Right renal pelvis (tissue), 4 donors: ENCODE measurements at regions not wholly inside any gene's neighbourhood (a gene's known extent, or its start where the extent isn't known, plus 50 kb on each side); places are given as distances from the start of the nearest gene placed in this dataset.
"Not testable (repeated sequence)": the region's sequence is repeated elsewhere in the genome, so short reads cannot be mapped to it uniquely, and the experiment has no call there.

Experiments
- DNase-seq, 4 donors: peaks; one replicate each; pipeline ENCODE4 v3.0.0-alpha.2; 2013; ENCODE audit warnings: low read depth in 4 of 4, low spot score in 3 of 4, missing footprints in 1 of 4

DNA sequence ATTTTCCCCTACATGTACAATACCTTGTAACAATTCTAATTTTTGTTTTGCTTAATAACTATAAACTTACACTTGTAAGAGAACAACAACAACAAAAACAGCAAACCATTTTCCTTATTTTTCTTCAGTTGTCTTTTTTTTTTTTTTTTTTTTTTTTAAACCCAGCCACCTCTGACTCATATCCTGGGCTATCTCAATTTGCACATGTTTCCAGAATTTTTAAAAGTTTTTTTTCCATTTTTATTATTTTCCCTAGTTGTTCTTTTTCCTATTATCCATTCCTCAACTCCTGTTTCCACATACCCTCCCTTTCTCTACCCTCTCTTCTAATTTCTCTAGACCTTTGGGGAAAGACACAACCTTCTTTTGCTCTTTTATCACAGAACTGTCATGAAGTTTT lies 112.5 kb downstream of the EFEMP1 start:
- DNase-seq, result no peak

DNA sequence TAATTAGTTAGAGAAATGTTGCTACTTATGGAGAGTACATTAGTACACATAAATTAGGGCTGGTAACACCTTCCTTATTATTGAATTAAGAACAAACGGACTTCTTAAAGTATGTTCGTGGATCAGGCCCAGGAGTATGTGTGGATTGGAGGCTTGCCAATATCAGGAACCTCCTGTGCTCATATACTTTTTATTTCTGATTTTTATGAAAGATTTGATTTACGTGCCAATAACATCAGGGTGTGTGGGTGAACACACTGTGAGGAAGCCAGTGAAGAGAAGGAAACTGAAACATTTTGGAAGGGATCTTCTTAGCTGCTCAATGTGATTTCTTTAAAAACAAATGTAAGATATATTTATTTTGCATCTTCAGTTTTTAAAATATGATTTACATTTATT lies 113.0 kb downstream of the EFEMP1 start:
- DNase-seq, result no peak

DNA sequence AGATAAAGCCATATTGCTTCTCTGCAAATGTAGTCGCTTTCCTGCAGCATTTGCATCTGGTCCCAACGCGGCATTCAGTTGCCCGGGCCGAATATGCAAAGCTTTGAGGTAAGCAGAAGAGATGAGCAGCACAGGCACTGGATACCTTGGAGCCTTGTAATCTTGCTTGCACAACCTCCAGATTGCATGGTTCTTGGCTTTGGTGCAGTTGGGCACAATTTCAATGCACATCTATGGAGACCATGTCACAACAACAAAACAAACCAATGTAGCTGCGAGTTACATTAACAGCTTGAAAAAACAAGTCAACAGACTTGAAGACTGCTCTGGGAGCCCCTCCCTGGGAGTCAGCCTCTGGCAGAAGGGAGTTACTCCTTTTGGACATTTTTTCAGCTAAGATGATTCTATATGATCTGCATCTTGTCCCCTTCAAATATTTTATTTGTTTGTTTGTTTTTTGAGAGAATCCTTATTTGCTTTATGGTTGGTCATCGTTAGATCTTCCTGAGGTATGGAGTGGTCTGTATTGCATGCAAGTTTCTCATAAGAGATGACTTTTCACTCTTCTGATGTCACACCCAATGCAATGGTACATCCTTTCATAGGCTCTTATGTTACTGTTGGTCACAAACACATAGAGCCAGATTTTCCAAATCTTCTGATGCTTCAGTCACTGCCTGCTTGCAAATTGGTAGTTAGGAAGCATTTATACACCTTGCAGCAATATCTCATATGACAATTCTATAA lies 113.5 kb downstream of the EFEMP1 start:
- DNase-seq, result no peak

GRCh38 chr2:55807900-55808299 lies 114.3 kb upstream of the PNPT1 start:
- no peak for DNase-seq

DNA sequence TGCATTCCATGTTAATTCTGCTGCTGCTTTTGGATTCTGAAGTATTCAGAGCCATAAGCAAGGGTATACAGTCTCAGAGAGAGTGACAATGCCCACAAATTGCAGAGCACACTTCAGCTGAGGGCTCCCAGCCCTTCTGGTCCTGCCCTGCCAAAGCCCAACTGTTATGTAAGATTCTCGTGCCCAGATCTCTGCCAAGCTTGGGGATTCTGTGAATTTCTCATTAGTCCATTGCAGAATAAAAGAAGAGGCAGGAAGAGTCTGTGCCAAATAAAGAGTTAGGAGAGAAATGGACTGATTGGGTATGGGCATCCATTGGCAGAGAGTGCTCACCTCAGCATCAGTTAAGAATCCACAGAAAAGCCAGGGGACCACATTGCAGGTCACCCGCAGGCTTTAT lies 112.0 kb upstream of the PNPT1 start:
- no peak for DNase-seq

DNA sequence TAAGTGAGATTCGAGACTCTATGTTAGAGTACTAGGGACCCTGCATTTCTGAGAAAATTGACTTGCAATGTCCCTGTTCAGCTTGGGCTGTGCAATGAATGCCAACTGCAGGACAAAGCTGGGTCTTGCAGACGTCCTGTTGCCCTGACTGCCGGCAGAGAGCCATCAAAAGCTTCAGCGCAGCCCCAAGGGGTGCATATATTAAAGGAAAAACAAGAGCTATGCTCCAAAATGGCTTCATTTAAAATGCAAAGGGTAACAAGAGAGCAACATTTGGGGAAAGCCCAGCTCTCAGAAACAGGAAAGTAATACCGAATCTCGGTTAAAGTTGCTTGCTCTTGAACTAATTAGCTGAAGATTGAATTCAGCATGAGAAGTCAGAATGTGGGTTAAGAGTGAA lies 110.9 kb upstream of the PNPT1 start:
- DNase-seq, result no peak

DNA sequence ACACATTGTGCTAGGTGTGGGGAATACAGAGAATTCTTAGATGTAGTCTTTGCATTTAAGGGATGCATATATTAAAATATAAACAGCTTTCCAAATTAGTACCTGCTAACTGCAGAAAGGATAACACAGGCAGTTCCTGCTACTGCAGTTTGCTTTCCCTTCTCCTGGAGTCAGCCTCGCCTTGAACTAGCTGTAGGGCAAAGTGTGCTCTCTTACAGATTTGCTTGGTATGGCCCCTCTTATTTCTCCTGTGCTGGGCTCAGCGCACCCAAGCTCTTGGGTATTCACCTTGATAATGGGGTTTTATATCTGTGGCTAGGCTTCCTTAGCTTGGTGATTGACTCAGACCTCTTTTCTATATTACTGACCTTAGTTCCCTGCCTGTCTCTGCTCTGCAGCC lies 108.4 kb upstream of the PNPT1 start:
- no peak for DNase-seq

DNA sequence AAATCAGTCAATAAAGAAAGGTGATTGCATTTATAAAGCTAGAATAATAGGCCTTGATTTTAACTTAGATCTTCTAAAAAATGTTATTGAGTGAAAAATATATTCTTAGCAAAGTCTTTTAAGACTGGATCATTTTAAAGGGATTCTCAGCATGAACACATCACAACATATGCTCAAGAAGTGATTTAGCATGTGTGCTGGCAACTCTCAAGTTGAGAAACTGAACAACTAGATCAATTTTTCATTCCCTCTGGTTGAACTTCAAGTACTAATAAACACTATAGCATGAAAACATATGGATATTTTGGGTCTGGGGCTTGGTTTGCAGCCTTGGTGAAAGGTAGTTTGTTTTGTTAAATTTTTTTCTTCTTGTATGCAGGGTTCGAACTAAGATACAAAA lies 107.8 kb upstream of the PNPT1 start:
- no peak for DNase-seq

DNA sequence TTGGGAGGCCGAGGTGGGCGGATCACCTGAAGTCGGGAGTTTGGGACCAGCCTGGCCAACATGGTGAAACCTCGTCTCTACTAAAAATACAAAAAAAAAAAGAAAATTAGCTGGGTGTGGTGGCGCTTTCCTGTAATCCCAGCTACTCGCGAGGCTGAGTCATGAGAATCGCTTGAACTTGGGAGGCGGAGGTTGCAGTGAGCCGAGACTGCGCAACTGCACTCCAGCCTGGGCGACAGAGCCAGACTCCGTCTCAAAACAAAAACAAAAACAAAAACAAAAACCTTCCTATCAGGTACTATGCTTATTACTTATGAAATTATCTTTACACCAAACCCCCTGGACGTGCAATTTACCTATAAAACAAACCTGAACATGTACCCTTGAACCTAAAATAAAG lies 106.0 kb upstream of the PNPT1 start:
- not testable (repeated sequence) for DNase-seq

GRCh38 chr2:55796121-55796520 lies 102.5 kb upstream of the PNPT1 start:
- DNase-seq, result no peak

DNA sequence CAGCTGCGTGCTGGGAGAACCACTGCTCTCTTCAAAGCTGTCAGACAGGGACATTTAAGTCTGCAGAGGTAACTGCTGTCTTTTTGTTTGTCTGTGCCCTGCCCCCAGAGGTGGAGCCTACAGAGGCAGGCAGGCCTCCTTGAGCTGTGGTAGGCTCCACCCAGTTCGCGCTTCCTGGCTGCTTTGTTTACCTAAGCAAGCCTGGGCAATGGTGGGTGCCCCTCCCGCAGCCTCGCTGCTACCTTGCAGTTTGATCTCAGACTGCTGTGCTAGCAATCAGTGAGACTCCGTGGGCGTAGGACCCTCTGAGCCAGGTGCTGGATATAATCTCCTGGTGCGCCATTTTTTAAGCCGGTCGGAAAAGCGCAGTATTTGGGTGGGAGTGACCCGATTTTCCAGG lies 100.0 kb upstream of the PNPT1 start:
- not testable (repeated sequence) for DNase-seq

DNA sequence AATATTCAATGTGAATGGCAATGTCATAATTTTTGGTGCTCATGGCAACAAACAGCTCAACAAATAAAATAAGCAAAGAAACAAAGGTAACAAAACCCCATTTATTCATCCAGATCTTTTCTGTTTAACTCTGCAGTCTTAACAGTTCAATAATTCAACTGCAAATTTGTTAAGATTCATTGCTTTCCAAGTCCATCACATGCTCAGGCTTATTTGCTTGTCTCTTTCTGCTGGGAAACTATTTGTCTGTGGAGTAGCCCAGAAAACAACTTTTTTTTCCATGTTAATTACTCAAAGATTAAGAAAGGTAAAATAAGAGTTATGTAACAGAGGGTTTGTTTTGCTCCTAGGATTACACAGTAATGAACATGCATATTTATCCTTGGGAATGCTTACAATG lies 92.6 kb upstream of the PNPT1 start:
- no peak for DNase-seq

- DNase-seq, result not testable (repeated sequence)
Observed at GRCh38 chr2:55783751-55784150, 90.1 kb upstream of the PNPT1 start.

- DNase-seq, result no peak
Observed at GRCh38 chr2:55782528-55783173, 89.0 kb upstream of the PNPT1 start.

GRCh38 chr2:55781542-55781941 lies 87.9 kb upstream of the PNPT1 start:
- DNase-seq, result no peak

DNA sequence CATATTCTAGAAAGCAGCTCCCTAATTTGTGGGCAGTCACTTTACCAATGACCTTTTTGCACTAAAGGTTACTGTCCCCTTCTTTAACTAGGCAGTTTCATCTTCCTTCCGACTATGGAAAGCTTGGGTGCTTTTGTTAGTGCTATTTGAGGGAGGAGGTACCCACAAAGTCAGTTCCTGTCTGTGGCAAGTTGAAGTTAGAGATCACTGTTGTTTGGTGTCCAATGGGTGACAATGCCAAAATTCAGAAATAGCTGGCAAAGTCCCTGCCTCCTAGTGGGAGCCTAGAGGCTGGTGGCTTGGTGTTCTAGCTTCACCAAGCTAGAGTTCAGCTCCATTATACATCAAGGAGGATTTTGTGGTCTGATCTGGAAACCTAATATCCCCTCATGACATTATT lies 87.1 kb upstream of the PNPT1 start:
- no peak for DNase-seq

DNA sequence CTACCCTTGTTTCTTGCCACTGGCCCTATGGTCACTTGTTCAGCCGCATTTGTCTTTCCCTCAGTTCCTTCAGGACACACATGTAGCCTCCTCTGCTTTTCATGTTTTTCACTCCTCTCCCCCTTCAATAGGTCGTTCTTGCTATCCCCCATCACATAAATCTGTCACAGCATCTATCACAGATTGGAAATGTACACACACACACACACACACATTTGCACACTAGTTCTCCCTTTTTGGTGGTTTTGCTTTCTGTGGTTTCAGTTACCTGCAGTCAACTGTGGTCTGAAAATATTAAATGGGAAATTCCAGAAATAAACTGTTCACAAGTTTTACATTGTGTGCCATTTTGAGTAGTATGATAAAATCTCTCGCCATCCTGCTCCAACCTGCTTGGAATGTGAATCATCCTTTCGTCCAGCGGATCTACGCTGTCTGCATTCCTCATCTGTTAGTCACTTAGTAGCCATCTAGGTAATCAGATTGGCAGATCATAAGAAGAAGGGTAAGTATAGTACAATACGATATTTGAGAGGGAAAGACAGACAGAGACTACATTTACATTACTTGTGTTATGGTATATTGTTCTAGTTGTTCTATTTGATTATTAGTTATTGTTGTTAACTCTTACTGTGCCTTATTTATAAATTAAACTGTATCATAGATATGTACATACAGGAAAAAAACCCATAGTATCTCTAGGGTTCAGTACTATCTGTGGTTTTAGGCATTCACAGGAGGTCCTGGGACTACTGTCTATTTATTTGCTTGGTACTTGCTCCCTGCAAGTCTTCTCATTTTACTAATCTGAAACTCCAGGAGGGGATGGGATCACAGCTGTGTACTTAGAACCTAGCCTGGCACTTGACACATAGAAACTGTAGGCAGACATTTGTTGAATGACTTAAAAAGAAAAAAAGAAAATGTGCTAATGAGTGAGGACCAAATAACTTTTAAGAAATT lies 86.1 kb upstream of the PNPT1 start:
- no peak for DNase-seq

DNA sequence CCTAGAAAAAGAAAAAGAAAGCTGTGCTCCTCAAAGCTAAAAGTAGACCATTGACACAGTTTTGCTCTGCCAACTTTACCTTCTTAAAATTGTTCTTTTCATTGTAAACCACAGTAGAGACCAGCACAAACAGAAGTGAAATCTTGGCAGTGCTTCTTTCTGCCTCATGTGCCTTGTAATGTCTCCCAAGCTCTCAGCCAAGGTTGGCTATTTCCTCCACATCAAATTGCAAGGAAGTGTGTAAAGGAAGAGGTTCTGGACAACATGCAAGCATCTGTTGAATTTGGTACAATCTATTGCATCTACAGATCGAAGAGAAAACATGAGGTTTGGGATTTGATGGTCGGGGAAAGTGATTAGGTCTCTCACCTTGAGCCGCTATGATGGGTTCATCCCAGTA lies 83.3 kb upstream of the PNPT1 start:
- DNase-seq, result no peak

DNA sequence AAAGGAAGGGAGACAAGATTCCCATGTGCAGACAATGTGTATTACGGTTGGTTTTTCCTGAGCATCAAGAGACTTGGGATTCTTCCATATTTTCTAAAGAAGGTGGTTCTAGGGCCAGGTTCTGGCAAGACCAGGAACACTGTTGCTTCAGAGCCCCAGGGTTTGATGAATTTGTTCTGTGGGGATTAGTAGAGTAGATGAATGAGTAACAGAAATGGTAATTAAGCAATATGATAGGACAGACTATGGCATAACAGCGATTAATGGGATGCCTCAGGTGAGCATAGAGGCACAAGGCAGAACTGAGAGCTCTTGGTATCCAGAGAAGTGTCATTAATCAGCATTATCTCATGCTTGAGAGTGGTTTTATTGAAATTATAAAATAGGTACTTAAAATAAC lies 82.8 kb upstream of the PNPT1 start:
- no peak for DNase-seq

DNA sequence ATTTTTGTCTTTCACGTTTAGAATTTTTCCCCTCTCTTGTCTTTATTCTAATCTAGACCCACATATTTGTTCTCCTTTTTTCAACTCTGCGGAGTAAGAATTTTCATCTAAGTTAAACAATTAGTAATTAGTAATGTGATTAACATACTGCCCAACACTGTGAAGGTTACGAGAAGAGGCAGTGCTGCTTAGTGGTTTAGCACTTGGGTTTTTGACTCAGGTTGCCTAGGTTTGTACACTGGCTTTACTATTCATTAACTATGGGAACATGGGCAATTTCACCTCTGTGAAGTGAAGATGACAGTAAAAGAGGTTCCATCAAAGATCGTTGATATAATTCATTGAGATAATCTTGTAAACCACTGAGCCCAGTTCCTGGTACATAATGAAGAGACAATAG lies 82.2 kb upstream of the PNPT1 start:
- no peak for DNase-seq

- not testable (repeated sequence) for DNase-seq
Observed at GRCh38 chr2:55773651-55774050, 80.0 kb upstream of the PNPT1 start.
